Kidney (tissue), 13 donors: ENCODE measurements at regions not wholly inside any gene's neighbourhood (a gene's known extent, or its start where the extent isn't known, plus 50 kb on each side); places are given as distances from the start of the nearest gene placed in this dataset.

Source experiments
- DNase-seq, 5 donors: peaks; one replicate each; pipeline ENCODE4 v3.0.0-alpha.2; 2013 to 2020
- FAIRE-seq: peaks from 2 replicates; lab custom pipeline; 2012; peaks lifted over from hg19 to GRCh38; lab: Jason Lieb, UNC
- H3K27ac ChIP-seq, 2 donors: one replicate each; pipeline ENCODE4 v1.7.0; 2013; ENCODE audit warnings: low read depth in 2 of 2, low read length in 2 of 2, inconsistent platforms in 1 of 2
- H3K27me3 ChIP-seq: one replicate; pipeline ENCODE4 v1.7.1; 2013; ENCODE audit warnings: low read length, inconsistent platforms; ENCODE audit not compliant: control insufficient read depth, insufficient read depth
- H3K36me3 ChIP-seq, 3 donors: one replicate each; pipeline versions ENCODE4 v1.7.0 to v1.7.1; 2013; ENCODE audit warnings: low read length in 3 of 3, control low read depth in 1 of 3, inconsistent platforms in 1 of 3; ENCODE audit not compliant: insufficient read depth in 3 of 3, control insufficient read depth in 2 of 3
- H3K4me1 ChIP-seq, 3 donors: one replicate each; pipeline versions ENCODE4 v1.7.0 to v1.7.1; 2013; ENCODE audit warnings: low read length in 3 of 3, inconsistent platforms in 1 of 3, low read depth in 1 of 3; ENCODE audit not compliant: control insufficient read depth in 2 of 3, insufficient read depth in 2 of 3
- H3K4me3 ChIP-seq, 3 donors: one replicate each; pipeline versions ENCODE4 v1.7.0 to v1.8.1; 2013; ENCODE audit warnings: low read length in 3 of 3, control low read depth in 1 of 3, inconsistent platforms in 1 of 3
- H3K9ac ChIP-seq, 3 donors: one replicate each; pipeline versions ENCODE4 v1.7.0 to v1.7.1; 2013; ENCODE audit warnings: low read length in 3 of 3, control low read depth in 1 of 3, inconsistent platforms in 1 of 3
- H3K9me3 ChIP-seq, 3 donors: one replicate each; pipeline versions ENCODE4 v1.7.0 to v1.7.1; 2013; ENCODE audit warnings: low read length in 3 of 3, control low read depth in 1 of 3, inconsistent platforms in 1 of 3; ENCODE audit not compliant: control insufficient read depth in 2 of 3, insufficient read depth in 1 of 3
- intact Hi-C: fragments of 100-400 bp; cut with DNase I; formaldehyde crosslinking; loops from one replicate; pipeline ENCODE4 v1.11.1; 2022
- TF ChIP-seq, protein P1 (sequence below): IDR thresholded peaks from 3 replicates; pipeline ENCODE4 v1.5.1; 2012; ENCODE audit warnings: mild to moderate bottlenecking, moderate library complexity, borderline replicate concordance; ENCODE audit not compliant: insufficient read depth; ENCODE audit errors: extremely low read depth
- donor health status: control.
- donor health status: control.
- donor health status: control.
- donor health status: control.
- donor health status: control.
- donor health status: DM: yes; HTN: yes; CAD: no.
- donor health status: Normal renal cell carcinoma (clear cell type).

DNA sequence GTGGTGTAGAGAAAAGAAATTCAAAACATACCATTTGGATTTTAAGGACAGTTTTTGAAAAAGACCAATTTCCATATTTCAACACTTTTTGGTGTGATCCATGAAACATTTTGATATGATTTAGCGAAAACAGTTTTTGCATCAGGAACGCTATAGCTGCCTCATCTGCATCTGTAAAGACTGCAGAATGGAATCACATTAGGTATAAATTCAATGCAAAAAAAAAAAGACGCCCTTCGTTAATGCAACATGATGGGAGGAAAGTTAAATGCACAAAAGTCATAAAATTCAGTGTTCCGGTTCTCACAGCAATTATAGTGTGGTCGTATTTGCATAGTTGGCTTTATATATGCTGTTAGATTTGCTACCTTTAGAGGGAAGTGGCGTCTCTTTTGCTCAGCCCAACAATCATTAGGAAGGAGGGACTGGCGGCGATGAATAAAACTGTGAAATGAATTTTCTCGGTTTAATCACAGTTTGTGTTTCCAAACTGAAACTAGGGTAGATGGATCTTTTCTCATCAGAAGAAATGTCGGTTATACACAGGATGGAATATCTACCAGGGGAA, 215.7 kb downstream of the TEX29 start:
- TF ChIP-seq, protein P1, sequence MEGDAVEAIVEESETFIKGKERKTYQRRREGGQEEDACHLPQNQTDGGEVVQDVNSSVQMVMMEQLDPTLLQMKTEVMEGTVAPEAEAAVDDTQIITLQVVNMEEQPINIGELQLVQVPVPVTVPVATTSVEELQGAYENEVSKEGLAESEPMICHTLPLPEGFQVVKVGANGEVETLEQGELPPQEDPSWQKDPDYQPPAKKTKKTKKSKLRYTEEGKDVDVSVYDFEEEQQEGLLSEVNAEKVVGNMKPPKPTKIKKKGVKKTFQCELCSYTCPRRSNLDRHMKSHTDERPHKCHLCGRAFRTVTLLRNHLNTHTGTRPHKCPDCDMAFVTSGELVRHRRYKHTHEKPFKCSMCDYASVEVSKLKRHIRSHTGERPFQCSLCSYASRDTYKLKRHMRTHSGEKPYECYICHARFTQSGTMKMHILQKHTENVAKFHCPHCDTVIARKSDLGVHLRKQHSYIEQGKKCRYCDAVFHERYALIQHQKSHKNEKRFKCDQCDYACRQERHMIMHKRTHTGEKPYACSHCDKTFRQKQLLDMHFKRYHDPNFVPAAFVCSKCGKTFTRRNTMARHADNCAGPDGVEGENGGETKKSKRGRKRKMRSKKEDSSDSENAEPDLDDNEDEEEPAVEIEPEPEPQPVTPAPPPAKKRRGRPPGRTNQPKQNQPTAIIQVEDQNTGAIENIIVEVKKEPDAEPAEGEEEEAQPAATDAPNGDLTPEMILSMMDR, result no peak
- H3K4me1 ChIP-seq, result no peaks in the 10 kb centered on the region
- no peak for DNase-seq
- no peak overlapping the region for H3K4me3 ChIP-seq
- H3K27me3 ChIP-seq, result peaks cover 47% of the 10 kb centered on the region
- no peaks in the 10 kb centered on the region for H3K9me3 ChIP-seq
- no peaks in the 10 kb centered on the region for H3K36me3 ChIP-seq
- intact Hi-C loops, result no loop called here
- no peak for FAIRE-seq
- H3K27ac ChIP-seq, result no peak overlapping the region
- H3K9ac ChIP-seq, result no peak overlapping the region

DNA sequence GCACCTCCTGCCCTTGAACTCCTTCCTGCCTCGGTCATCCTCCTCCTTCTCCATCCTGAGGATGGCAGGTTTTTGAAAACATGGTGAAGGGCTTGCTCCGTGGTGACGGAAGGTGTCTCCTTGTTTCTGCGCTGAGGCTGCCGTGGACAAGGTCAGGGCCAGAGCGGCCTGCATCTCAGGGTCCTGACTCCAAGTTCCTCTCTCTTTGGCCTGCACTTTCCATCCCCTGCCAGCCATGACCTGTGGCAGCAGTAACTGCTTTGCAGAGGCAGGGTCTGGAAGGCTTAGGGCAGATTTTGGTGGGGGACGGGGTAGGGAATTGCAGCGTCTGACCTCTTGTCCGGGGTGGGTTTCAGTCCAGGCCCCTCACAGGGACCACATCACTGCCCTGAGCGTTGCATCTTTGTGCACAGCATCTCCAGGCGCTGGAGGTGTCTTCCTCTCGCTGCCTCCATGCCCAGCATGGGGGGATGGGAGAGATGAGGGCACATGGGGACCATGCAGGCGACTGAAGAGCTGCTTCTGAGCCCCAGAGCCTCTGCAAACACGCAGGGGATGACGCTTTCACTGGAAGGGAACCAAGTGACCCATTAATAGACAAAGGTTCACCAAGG, 216.8 kb downstream of the TEX29 start:
- H3K4me3 ChIP-seq, result no peak overlapping the region
- H3K27me3 ChIP-seq, result peaks cover 43% of the 10 kb centered on the region
- DNase-seq (no peak), FAIRE-seq (no peak)
- intact Hi-C loops, result no loop called here
- no peaks in the 10 kb centered on the region for H3K36me3 ChIP-seq
- H3K9ac ChIP-seq, result no peak overlapping the region
- no peaks in the 10 kb centered on the region for H3K9me3 ChIP-seq
- no peaks in the 10 kb centered on the region for H3K4me1 ChIP-seq
- H3K27ac ChIP-seq, result no peak overlapping the region
- TF ChIP-seq, protein P1, result no peak

DNA sequence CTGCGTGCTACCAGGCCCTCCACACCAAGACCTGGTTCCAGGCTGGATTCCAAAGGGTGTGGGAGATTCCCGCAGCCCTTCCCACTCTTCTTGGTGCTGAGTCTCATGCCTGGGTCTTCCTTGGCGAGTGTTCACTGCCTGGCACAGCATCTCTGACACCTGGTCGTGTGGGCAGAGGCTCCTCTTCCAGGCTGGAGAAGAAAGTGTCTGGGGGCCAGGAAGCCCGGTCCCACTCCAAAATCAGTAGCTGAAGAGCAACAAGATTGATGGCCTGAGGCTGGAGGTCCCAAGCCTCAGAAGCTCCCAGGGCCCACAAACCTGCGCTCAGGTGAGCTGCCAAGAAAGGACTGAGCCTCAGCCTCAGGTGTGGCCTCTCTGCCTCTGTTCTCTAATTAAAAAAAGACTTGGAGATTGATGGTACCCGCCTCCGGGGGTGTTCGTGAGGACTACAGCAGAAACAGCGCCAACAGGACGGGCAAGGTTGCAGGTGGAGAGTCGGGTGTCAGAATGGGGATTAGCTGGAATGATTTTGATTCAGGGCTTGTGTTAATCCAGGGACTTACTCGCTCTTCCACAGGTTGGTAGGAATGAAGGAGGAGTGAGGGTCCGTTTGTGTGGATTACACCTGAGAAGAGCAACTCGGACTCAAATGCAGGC, 217.5 kb downstream of the TEX29 start:
- Histone ChIP-seq H3K36me3 (no peaks in the 10 kb centered on the region), H3K9ac (no peak overlapping the region), H3K4me1 (no peaks in the 10 kb centered on the region), H3K4me3 (no peak overlapping the region), H3K9me3 (no peaks in the 10 kb centered on the region), H3K27me3 (peaks cover 40% of the 10 kb centered on the region), H3K27ac (no peak overlapping the region)
- TF ChIP-seq, protein P1, result no peak
- FAIRE-seq (no peak), DNase-seq (no peak)
- intact Hi-C loops, result no loop called here
